Dermis microvascular lymphatic vessel endothelial cell (primary cell): ENCODE measurements at regions not wholly inside any gene's neighbourhood (a gene's known extent, or its start where the extent isn't known, plus 50 kb on each side); places are given as distances from the start of the nearest gene placed in this dataset.

Source experiments
- DNase-seq, 2 donors: peaks; one replicate each; pipeline versions ENCODE4 v3.0.0 to v3.0.0-alpha.2; 2010; ENCODE audit warnings: low read depth in 2 of 2

DNA sequence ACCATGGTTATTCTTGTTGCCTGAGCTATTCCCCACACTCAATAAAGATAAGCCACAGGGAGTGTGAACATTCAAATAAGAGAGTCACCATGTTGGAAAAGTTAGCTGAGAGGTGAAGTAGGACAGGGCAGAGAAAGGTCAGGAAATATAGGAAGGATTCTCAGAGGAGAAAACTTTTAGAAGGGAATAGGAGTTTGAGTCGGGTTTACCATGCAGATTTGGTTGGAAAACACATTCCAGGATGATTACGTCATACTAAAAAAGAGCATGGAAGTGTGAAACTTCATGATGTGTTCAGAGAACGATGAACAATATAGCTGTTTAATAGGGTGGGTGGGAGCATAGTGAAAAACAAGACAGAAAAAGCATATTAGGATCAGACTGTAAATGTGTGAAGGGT lies 1125.3 kb upstream of the ADGRL2 start:
- no peak for DNase-seq

DNA sequence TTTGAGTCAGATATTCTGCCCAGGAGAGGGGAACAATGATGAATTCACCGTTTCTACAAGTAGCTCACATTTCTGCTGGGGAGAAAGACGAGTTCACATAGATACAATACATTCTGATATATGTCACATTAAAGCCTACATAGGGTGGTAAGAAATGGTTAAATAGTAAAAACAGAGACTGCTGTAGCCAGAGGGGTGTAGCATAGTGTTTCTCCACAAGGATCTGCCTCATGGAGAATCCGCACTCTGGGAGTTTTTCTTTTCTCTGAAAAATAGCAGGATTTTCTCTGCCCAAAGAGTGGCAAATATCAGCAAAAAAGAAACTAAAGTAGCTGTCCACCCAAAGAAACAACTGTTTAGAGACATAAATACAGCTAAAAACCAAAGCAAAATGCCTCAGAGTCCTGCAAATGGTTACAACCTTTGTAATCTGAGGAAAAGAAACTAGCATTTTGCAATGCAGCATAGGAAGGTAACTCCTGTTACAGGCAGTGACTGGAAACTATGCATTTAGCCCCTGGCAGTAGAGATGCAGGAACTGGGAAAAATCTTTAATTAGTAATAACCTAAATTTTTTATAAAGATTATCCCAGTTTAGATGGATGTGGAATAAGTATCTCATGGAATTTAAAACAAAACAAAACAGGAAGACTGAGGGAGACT lies 1126.7 kb upstream of the ADGRL2 start:
- no peak for DNase-seq

DNA sequence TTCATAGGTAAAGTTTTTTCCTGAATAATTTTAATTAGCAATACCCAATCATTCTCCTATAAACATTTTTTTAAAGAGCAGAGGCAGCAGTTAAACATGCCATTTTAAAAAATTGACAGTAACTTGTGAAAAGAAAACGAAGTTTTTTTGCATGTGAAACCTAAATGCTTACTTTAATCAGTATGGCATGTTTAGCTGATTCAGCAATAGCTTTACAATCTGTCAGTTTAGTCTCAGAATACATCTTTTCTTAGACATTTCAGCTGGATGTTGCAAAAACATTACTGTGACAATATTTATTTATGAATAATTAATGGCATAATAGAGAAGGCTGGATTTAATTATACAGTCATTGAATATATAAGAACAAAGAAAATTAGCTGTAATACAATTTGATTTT lies 1132.4 kb upstream of the ADGRL2 start:
- no peak for DNase-seq

DNA sequence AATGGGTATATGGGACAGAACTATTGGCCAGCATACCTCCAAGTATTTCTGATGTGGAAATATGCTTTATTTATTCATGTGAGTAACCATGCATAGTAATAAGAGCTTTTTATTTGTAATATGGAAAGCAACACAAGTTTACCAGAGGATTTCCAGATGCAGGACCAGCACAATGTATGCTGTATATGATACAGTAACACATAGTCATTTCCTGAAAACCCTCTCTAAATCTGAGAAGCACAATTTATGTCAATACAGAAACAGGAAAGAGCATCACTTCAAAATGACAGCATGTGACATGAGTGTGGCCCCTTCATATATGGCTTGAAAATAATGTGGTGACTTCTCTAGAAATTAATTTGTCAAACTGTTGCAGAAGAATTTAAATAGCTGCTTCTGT lies 1134.7 kb upstream of the ADGRL2 start:
- no peak for DNase-seq

- DNase-seq: no peak
Measured at GRCh38 chr1:80659161-80659560, 1141.6 kb upstream of the ADGRL2 start.

- DNase-seq: no peak
Measured at GRCh38 chr1:80657707-80658106, 1143.0 kb upstream of the ADGRL2 start.

- DNase-seq: no peak
Measured at GRCh38 chr1:80657044-80657643, 1143.6 kb upstream of the ADGRL2 start.

GRCh38 chr1:80656641-80657040 lies 1144.1 kb upstream of the ADGRL2 start:
- no peak for DNase-seq

GRCh38 chr1:80656014-80656636 lies 1144.6 kb upstream of the ADGRL2 start:
- no peak for DNase-seq

- no peak for DNase-seq
Measured at GRCh38 chr1:80646053-80646452, 1154.7 kb upstream of the ADGRL2 start.

GRCh38 chr1:80645621-80646020 lies 1155.1 kb upstream of the ADGRL2 start:
- DNase-seq: no peak

DNA sequence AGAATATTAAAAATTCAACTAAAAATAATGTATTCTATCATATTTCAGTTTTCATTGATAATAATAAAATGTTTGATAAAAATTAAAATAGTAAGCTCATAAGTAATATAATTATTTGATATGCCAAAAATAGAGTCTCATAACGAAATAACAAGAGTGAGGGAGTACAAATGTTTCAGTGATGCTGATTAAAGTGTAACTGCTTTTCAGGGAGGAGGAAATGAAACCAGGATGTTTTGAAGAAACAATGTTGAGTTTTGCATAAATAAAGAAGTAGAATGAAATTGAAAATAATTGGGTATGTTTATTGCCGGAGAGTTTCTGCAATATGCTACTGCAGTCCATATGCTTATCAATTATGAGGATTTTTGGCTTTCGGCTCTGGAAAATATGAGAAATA lies 1159.8 kb upstream of the ADGRL2 start:
- DNase-seq: no peak

DNA sequence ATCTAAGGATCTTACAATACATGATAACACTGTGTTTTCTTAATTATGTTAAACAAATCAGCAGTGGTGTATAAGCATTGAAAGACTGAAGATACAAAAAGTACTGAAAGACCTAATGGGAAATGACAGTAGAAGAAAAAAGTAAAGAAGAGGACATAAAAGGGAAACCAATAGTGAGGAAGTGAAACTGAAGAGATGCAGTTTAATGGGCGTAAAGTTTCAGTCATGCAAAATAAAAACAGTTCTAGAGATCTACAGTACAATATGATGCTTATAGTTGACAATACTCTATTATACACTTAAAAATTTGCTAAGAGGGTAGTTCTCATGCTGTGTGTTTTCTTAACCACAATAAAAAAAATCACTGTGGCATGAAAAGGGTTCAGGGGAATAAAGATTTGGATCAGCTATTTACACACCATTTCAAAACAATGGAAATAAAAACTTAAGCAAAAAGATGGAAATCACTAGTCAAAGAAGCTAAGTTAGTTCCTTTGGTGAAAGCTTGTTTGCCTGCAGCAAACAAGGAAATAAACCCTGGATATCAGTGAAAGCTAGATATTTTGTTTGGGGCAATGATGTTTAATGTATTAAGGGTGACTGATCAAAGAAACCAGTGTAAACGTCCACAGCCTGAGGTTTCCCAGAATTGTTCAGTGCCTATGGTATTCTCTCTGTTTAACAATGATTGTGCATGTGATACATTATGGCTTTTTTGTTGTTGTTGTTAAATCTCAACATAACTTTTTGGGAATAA lies 1160.8 kb upstream of the ADGRL2 start:
- DNase-seq: no peak

- DNase-seq: no peak
Measured at GRCh38 chr1:80633947-80634706, 1166.6 kb upstream of the ADGRL2 start.

DNA sequence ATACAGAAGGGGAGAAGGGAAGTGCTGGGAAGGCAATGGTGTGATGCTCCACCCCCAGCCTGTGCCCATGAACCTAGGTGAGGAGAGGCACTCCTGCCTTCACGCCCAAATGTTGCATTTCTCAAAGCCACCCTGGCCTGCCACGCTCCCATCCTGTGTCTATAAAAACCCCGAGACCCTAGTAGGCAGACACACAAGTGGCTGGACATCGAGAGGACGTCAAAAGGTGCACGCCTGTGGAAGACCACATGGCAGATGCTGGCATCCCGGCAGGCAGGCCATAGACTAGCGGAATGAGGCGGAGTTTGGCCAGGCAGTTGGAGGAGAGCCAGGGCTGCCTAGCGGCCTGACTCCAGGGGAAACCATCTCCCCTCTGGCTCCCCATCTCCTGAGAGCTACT lies 1168.5 kb upstream of the ADGRL2 start:
- DNase-seq: no peak

DNA sequence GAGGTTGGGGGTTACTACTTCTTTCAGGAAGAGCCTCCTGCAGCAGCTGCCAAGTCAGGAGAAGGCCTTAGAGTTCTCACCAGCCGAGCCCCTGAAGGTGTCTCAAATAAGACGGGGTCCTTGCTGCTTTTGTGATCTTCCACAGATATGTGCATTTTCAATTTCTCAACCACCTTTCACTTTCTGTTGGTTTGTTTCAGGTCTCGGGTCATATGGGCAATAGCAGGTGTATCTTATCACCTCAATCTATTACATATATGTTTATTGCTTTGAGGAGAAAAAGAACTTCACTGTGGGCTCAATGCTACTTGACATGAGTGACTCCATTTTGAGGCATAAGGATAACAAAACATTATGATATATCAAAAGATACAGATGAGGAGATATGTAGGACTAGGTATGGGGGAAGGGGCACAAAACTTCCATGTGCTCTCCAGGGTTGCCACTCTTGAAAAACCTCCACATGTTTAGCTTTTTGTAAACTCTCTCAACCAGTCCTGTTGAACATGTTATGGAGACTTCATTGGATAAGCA lies 1171.4 kb upstream of the ADGRL2 start:
- DNase-seq: no peak

GRCh38 chr1:80624682-80625081 lies 1176.1 kb upstream of the ADGRL2 start:
- no peak for DNase-seq

- DNase-seq: no peak
Measured at GRCh38 chr1:80607064-80607463, 1193.7 kb upstream of the ADGRL2 start.

DNA sequence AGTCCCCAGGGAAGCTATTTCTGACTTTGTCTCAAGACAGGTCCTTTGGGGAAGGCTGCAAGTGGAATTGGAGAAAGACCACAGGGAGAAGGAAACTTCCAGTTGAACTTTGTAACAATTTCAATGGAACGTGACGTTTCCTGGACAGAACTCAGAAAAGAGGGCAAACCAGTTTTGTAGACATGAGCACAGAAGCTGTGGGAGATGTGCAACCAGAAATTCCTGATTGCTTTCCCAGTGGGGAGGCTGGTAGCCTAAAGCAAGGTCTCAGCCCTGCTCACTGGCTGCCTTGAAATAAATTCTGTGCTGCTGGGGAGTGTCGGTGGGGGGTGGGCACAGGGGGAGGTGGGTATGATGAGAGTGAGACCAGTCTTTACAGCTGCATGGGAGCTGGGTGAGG lies 1206.7 kb upstream of the ADGRL2 start:
- DNase-seq: no peak

DNA sequence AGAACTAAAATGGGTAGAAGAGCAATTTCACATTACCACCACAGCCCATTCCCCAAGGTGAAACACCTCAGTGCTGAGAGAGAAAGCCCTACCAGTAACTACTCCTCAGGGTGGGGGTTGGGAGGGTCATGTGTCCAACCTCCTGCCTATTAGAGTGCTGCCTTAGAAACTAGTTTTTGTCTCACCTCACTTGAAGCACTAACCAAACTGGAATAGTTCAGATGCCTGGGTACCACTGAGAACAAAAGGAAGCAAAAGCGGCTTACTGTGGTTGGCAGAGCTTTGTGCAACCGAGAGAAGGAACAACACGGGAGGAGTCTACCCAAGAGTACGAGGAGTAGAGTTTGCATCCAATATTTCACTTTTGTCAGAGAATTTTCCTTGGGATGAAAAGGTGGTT lies 1207.5 kb upstream of the ADGRL2 start:
- no peak for DNase-seq

- no peak for DNase-seq
Measured at GRCh38 chr1:80582980-80583379, 1217.8 kb upstream of the ADGRL2 start.

DNA sequence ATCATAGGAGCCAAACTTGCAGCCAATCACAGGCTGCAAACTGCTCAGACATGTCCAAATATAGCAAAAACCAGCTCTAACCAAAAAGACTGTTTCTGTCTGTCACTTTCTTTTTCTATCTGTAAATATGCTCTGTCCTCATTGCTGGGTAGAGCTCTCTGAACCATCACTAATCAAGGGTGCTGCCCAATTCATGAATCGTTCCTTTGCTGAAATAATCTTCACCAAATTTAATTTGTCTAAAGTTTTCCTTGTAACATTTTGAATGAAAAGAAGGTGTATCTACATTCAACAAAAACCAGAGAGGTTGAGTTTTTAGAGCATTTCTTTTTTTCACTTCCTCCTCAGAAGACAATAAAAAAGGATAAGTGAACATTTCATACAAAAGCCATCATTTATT lies 1221.7 kb upstream of the ADGRL2 start:
- no peak for DNase-seq
